H9 (cell line): ENCODE measurements at regions not wholly inside any gene's neighbourhood (a gene's known extent, or its start where the extent isn't known, plus 50 kb on each side); places are given as distances from the start of the nearest gene placed in this dataset.

Experiments
- DNase-seq: peaks from one replicate; pipeline ENCODE4 v3.0.0-alpha.2; 2017
- H2AFZ ChIP-seq: one replicate; pipeline ENCODE4 v1.6.1; 2013; ENCODE audit warnings: mild to moderate bottlenecking, low read length, control low read depth, moderate library complexity
- H2AK5ac ChIP-seq: 2 replicates; pipeline ENCODE4 v1.6.1; 2013; ENCODE audit warnings: low read length, control low read depth, mixed read lengths; ENCODE audit not compliant: insufficient read length
- H2BK120ac ChIP-seq: one replicate; pipeline ENCODE4 v1.6.1; 2013; ENCODE audit warnings: low read depth, mild to moderate bottlenecking, low read length, control low read depth, inconsistent platforms; ENCODE audit not compliant: poor library complexity, severe bottlenecking
- H2BK12ac ChIP-seq: 2 replicates; pipeline ENCODE4 v1.6.1; 2013; ENCODE audit warnings: low read length, control low read depth, mixed read lengths, low read depth; ENCODE audit not compliant: insufficient read length
- H2BK15ac ChIP-seq: 2 replicates; pipeline ENCODE4 v1.6.1; 2013; ENCODE audit warnings: low read depth, low read length, control low read depth
- H2BK20ac ChIP-seq: one replicate; pipeline ENCODE4 v1.6.1; 2013; ENCODE audit warnings: low read depth, mild to moderate bottlenecking, low read length, control low read depth, inconsistent platforms; ENCODE audit not compliant: poor library complexity, severe bottlenecking
- H2BK5ac ChIP-seq: 2 replicates; pipeline ENCODE4 v1.6.1; 2013; ENCODE audit warnings: low read length, control low read depth, mixed read lengths; ENCODE audit not compliant: insufficient read length
- H3K14ac ChIP-seq: 2 replicates; pipeline ENCODE4 v1.6.1; 2013; ENCODE audit warnings: low read length, control low read depth; ENCODE audit not compliant: insufficient read depth
- H3K18ac ChIP-seq: 2 replicates; pipeline ENCODE4 v1.6.1; 2013; ENCODE audit warnings: low read depth, mild to moderate bottlenecking, mixed read lengths, low read length, control low read depth; ENCODE audit not compliant: insufficient read length
- H3K23ac ChIP-seq: 2 replicates; pipeline ENCODE4 v1.6.1; 2013; ENCODE audit warnings: low read length, control low read depth, mixed read lengths, low read depth; ENCODE audit not compliant: insufficient read length
- H3K23me2 ChIP-seq: 2 replicates; pipeline ENCODE4 v1.6.1; 2013; ENCODE audit warnings: low read depth, mild to moderate bottlenecking, mixed read lengths, low read length, control low read depth; ENCODE audit not compliant: insufficient read length, poor library complexity, severe bottlenecking
- H3K27ac ChIP-seq: 2 replicates; pipeline ENCODE4 v1.5.1; 2013; ENCODE audit warnings: low read length, control low read depth, mixed read lengths, low read depth; ENCODE audit not compliant: insufficient read length
- H3K27me3 ChIP-seq: 2 replicates; pipeline ENCODE4 v1.6.1; 2013; ENCODE audit warnings: low read length, control low read depth, inconsistent platforms; ENCODE audit not compliant: insufficient read depth
- H3K4ac ChIP-seq: 2 replicates; pipeline ENCODE4 v1.6.1; 2013; ENCODE audit warnings: low read depth, mild to moderate bottlenecking, control low read depth, inconsistent platforms, low read length, moderate library complexity
- H3K4me1 ChIP-seq: 2 replicates; pipeline ENCODE4 v1.6.1; 2013; ENCODE audit warnings: low read length, control low read depth, inconsistent platforms; ENCODE audit not compliant: insufficient read depth
- H3K4me2 ChIP-seq: 2 replicates; pipeline ENCODE4 v1.6.1; 2013; ENCODE audit warnings: low read length, control low read depth, mixed read lengths; ENCODE audit not compliant: insufficient read length, insufficient read depth
- H3K56ac ChIP-seq: 2 replicates; pipeline ENCODE4 v1.6.1; 2013; ENCODE audit warnings: low read depth, mild to moderate bottlenecking, mixed read lengths, low read length, control low read depth; ENCODE audit not compliant: insufficient read length
- H3K79me1 ChIP-seq: 2 replicates; pipeline ENCODE4 v1.6.1; 2013; ENCODE audit warnings: low read depth, mild to moderate bottlenecking, moderate library complexity, low read length, control low read depth, inconsistent platforms; ENCODE audit not compliant: insufficient read depth, poor library complexity, severe bottlenecking
- H3K79me2 ChIP-seq: 2 replicates; pipeline ENCODE4 v1.6.1; 2013; ENCODE audit warnings: low read length, control low read depth, inconsistent platforms; ENCODE audit not compliant: insufficient read depth
- H3K9ac ChIP-seq: 2 replicates; pipeline ENCODE4 v1.6.1; 2013; ENCODE audit warnings: low read length, control low read depth, mixed read lengths; ENCODE audit not compliant: insufficient read length; ENCODE audit errors: extremely low read depth
- H3K9me3 ChIP-seq: one replicate; pipeline ENCODE4 v1.6.1; 2013; ENCODE audit warnings: low read depth, low read length, inconsistent platforms; ENCODE audit not compliant: control insufficient read depth
- H3T11ph ChIP-seq: one replicate; pipeline ENCODE4 v1.6.1; 2013; ENCODE audit warnings: mild to moderate bottlenecking, low read length, control low read depth, inconsistent platforms
- H4K20me1 ChIP-seq: one replicate; pipeline ENCODE4 v1.6.1; 2013; ENCODE audit not compliant: control insufficient read depth, insufficient read length, insufficient read depth
- H4K5ac ChIP-seq: 2 replicates; pipeline ENCODE4 v1.6.1; 2013; ENCODE audit warnings: low read depth, mild to moderate bottlenecking, mixed read lengths, low read length, control low read depth; ENCODE audit not compliant: insufficient read length
- H4K8ac ChIP-seq: replicated peaks from 2 replicates; pipeline ENCODE4 v1.6.1; 2013; ENCODE audit warnings: low read length, control low read depth, mixed read lengths, low read depth; ENCODE audit not compliant: insufficient read length
- H4K91ac ChIP-seq: 2 replicates; pipeline ENCODE4 v1.6.1; 2013; ENCODE audit warnings: low read depth, mild to moderate bottlenecking, moderate library complexity, mixed read lengths, low read length, control low read depth; ENCODE audit not compliant: insufficient read length
- H3K27ac Mint-ChIP-seq, 3 experiments: 2 replicates in 2 of 3; 3 replicates in 1 of 3; pipeline ENCODE4 v1.8.0; 2020 to 2021; ENCODE audit warnings: mixed read lengths in 3 of 3, mild to moderate bottlenecking in 1 of 3, moderate library complexity in 1 of 3
- H3K27me3 Mint-ChIP-seq: 2 replicates; pipeline ENCODE4 v1.8.0; 2021; ENCODE audit warnings: low read depth, mild to moderate bottlenecking, moderate library complexity, mixed read lengths
- H3K36me3 Mint-ChIP-seq, 3 experiments: 2 replicates in 2 of 3; 3 replicates in 1 of 3; pipeline ENCODE4 v1.8.0; 2020 to 2021; ENCODE audit warnings: low read depth in 3 of 3, mixed read lengths in 3 of 3; ENCODE audit not compliant: insufficient read depth in 1 of 3
- H3K4me1 Mint-ChIP-seq, 2 experiments: 2 replicates each; pipeline ENCODE4 v1.8.0; 2020; ENCODE audit warnings: mixed read lengths in 2 of 2
- H3K4me3 Mint-ChIP-seq, 2 experiments: 2 replicates in 1 of 2; 3 replicates in 1 of 2; pipeline ENCODE4 v1.8.0; 2020 to 2021; ENCODE audit warnings: mild to moderate bottlenecking in 2 of 2, mixed read lengths in 2 of 2, moderate library complexity in 1 of 2
- H3K9me3 Mint-ChIP-seq, 2 experiments: 2 replicates in 1 of 2; 3 replicates in 1 of 2; pipeline ENCODE4 v1.8.0; 2020; ENCODE audit warnings: mild to moderate bottlenecking in 2 of 2, mixed read lengths in 2 of 2, moderate library complexity in 1 of 2
- TF ChIP-seq, protein P1 (sequence below): fragments of 200-600 bp; sonication (generic); conservative IDR thresholded peaks from 3 replicates; pipeline ENCODE4 v1.8.0; 2021; ENCODE audit warnings: antibody characterized with exemption, mild to moderate bottlenecking

DNA sequence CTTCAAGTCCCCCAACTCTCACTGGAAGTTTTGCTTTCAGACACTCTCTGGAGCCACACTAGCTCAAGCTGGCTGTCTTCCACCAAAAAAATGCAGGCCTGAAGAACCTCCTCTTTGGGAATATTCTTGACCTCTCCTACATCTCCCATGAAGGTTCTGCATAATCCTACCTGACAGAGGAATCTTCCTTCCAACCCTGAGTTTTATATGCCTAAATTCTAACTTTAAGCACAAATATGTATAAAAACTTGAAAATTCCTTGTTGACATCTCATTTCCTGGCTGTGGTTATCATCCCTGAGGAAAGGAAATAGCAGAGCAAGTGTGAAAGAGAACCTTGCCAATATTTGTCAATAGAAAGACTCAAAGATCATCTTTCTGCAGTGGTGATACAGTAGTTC lies 249.0 kb downstream of the LPIN1 start:
- no peaks in the 10 kb centered on the region for H3K4me1 ChIP-seq
- no peaks in the 10 kb centered on the region for H3K27me3 Mint-ChIP-seq
- no peak overlapping the region for H2BK5ac ChIP-seq
- no peak overlapping the region for H3K4ac ChIP-seq
- no peak for DNase-seq
- peaks cover 0 to 12% (median 6%) of the 10 kb centered on the region in 3 experiments; a peak in 5 of 7 replicates for H3K36me3 Mint-ChIP-seq
- H3K27ac Mint-ChIP-seq, result no peak overlapping the region
- H3K23me2 ChIP-seq, result no peaks in the 10 kb centered on the region
- H3K9ac ChIP-seq, result no peak overlapping the region
- H3K14ac ChIP-seq, result no peak overlapping the region
- no peak overlapping the region for H2AFZ ChIP-seq
- H3K27me3 ChIP-seq, result no peaks in the 10 kb centered on the region
- no peak overlapping the region for H2BK15ac ChIP-seq
- no peak overlapping the region for H3K56ac ChIP-seq
- H4K5ac ChIP-seq, result no peak overlapping the region
- TF ChIP-seq, protein P1, sequence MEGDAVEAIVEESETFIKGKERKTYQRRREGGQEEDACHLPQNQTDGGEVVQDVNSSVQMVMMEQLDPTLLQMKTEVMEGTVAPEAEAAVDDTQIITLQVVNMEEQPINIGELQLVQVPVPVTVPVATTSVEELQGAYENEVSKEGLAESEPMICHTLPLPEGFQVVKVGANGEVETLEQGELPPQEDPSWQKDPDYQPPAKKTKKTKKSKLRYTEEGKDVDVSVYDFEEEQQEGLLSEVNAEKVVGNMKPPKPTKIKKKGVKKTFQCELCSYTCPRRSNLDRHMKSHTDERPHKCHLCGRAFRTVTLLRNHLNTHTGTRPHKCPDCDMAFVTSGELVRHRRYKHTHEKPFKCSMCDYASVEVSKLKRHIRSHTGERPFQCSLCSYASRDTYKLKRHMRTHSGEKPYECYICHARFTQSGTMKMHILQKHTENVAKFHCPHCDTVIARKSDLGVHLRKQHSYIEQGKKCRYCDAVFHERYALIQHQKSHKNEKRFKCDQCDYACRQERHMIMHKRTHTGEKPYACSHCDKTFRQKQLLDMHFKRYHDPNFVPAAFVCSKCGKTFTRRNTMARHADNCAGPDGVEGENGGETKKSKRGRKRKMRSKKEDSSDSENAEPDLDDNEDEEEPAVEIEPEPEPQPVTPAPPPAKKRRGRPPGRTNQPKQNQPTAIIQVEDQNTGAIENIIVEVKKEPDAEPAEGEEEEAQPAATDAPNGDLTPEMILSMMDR, result no peak
- H3K79me1 ChIP-seq, result no peaks in the 10 kb centered on the region
- H4K91ac ChIP-seq, result no peak overlapping the region
- H3K4me3 Mint-ChIP-seq, result no peak overlapping the region
- no peak overlapping the region for H3K27ac ChIP-seq
- no peak overlapping the region for H3K4me2 ChIP-seq
- H2BK120ac ChIP-seq, result no peak overlapping the region
- peaks cover 6 to 13% of the 10 kb centered on the region in 2 experiments; a peak in 4 of 5 replicates for H3K9me3 Mint-ChIP-seq
- H2BK20ac ChIP-seq, result no peak overlapping the region
- no peak overlapping the region for H2BK12ac ChIP-seq
- H3K9me3 ChIP-seq, result no peaks in the 10 kb centered on the region
- H2AK5ac ChIP-seq, result no peak overlapping the region
- H3K23ac ChIP-seq, result no peak overlapping the region
- no peaks in the 10 kb centered on the region for H3K79me2 ChIP-seq
- H3T11ph ChIP-seq, result no peak overlapping the region
- no peaks in the 10 kb centered on the region for H4K20me1 ChIP-seq
- no peak overlapping the region for H4K8ac ChIP-seq
- peaks cover 4 to 6% of the 10 kb centered on the region in 2 experiments for H3K4me1 Mint-ChIP-seq
- no peak overlapping the region for H3K18ac ChIP-seq
